Liver (tissue), 8 donors: ENCODE measurements at regions not wholly inside any gene's neighbourhood (a gene's known extent, or its start where the extent isn't known, plus 50 kb on each side); places are given as distances from the start of the nearest gene placed in this dataset.

Experiments used
- DNase-seq: peaks from one replicate; pipeline ENCODE4 v3.0.0-alpha.2; 2017; ENCODE audit warnings: low spot score
- H3K27ac ChIP-seq, 2 donors: one replicate each; pipeline ENCODE4 v1.7.0; 2013; ENCODE audit warnings: inconsistent platforms in 2 of 2, low read length in 2 of 2, control low read depth in 1 of 2, low read depth in 1 of 2, mild to moderate bottlenecking in 1 of 2
- H3K27me3 ChIP-seq, 4 donors: one replicate each; pipeline versions ENCODE4 v1.6.1 to v1.7.0; 2013; ENCODE audit warnings: low read length in 3 of 4, inconsistent platforms in 1 of 4, mild to moderate bottlenecking in 1 of 4, moderate library complexity in 1 of 4; ENCODE audit not compliant: control insufficient read depth in 4 of 4, insufficient read depth in 4 of 4
- H3K36me3 ChIP-seq, 4 donors: one replicate each; pipeline versions ENCODE4 v1.6.1 to v1.7.0; 2013; ENCODE audit warnings: low read length in 3 of 4, mild to moderate bottlenecking in 3 of 4, low read depth in 1 of 4, moderate library complexity in 1 of 4; ENCODE audit not compliant: control insufficient read depth in 4 of 4, insufficient read depth in 3 of 4
- H3K4me1 ChIP-seq, 4 donors: one replicate each; pipeline versions ENCODE4 v1.6.1 to v1.7.0; 2013; ENCODE audit warnings: low read length in 3 of 4, mild to moderate bottlenecking in 3 of 4, moderate library complexity in 1 of 4; ENCODE audit not compliant: control insufficient read depth in 4 of 4, insufficient read depth in 4 of 4
- H3K4me3 ChIP-seq, 3 donors: one replicate each; pipeline versions ENCODE4 v1.6.1 to v1.7.0; 2013; ENCODE audit warnings: low read length in 3 of 3, control low read depth in 1 of 3, low read depth in 1 of 3, mild to moderate bottlenecking in 1 of 3
- H3K9ac ChIP-seq, 2 donors: one replicate each; pipeline ENCODE4 v1.7.0; 2013; ENCODE audit warnings: low read length in 2 of 2, mild to moderate bottlenecking in 2 of 2, moderate library complexity in 2 of 2, control low read depth in 1 of 2, low read depth in 1 of 2
- H3K9me3 ChIP-seq, 4 donors: one replicate each; pipeline versions ENCODE4 v1.6.1 to v1.7.0; 2013; ENCODE audit warnings: low read length in 3 of 4; ENCODE audit not compliant: control insufficient read depth in 4 of 4
- CTCF ChIP-seq: fragments of 150-350 bp; IDR thresholded peaks from 2 replicates; pipeline ENCODE4 v1.5.1; 2017; ENCODE audit warnings: improper control_type of control experiment, low read depth, low read length; ENCODE audit not compliant: missing input control
- EGR1 ChIP-seq, 2 donors: IDR thresholded peaks; 2 replicates each; pipeline ENCODE4 v1.6.1; 2016 to 2018; ENCODE audit warnings: antibody characterized with exemption in 2 of 2, low read depth in 2 of 2
- FOXA1 ChIP-seq: IDR thresholded peaks from 2 replicates; pipeline ENCODE4 v1.6.1; 2016; ENCODE audit warnings: antibody characterized with exemption
- FOXA2 ChIP-seq: IDR thresholded peaks from 2 replicates; pipeline ENCODE4 v1.6.1; 2016; ENCODE audit warnings: antibody characterized with exemption
- GABPA ChIP-seq, 2 donors: IDR thresholded peaks in 1 of 2; conservative IDR thresholded peaks in 1 of 2; 2 replicates each; pipeline ENCODE4 v1.6.1; 2016; ENCODE audit warnings: antibody characterized with exemption in 2 of 2, mild to moderate bottlenecking in 1 of 2, moderate library complexity in 1 of 2
- HNF4A ChIP-seq, 2 donors: conservative IDR thresholded peaks; 2 replicates each; pipeline ENCODE4 v1.6.1; 2016; ENCODE audit warnings: antibody characterized with exemption in 2 of 2, mild to moderate bottlenecking in 2 of 2
- HNF4G ChIP-seq: IDR thresholded peaks from 2 replicates; pipeline ENCODE4 v1.6.1; 2016; ENCODE audit warnings: antibody characterized with exemption
- JUND ChIP-seq, 2 donors: IDR thresholded peaks; 2 replicates each; pipeline ENCODE4 v1.6.1; 2016; ENCODE audit warnings: antibody characterized with exemption in 2 of 2
- NR2F2 ChIP-seq: IDR thresholded peaks from 2 replicates; pipeline ENCODE4 v1.6.1; 2016; ENCODE audit warnings: antibody characterized with exemption
- RAD21 ChIP-seq, 2 donors: IDR thresholded peaks; 2 replicates each; pipeline ENCODE4 v1.6.1; 2016; ENCODE audit warnings: antibody characterized with exemption in 2 of 2, mild to moderate bottlenecking in 2 of 2
- RXRA ChIP-seq, 2 donors: IDR thresholded peaks; 2 replicates each; pipeline ENCODE4 v1.6.1; 2017 to 2018; ENCODE audit warnings: antibody characterized with exemption in 2 of 2, mild to moderate bottlenecking in 1 of 2
- SP1 ChIP-seq: IDR thresholded peaks from 2 replicates; pipeline ENCODE4 v1.6.1; 2018; ENCODE audit warnings: antibody characterized with exemption, mild to moderate bottlenecking
- TAF1 ChIP-seq: conservative IDR thresholded peaks from 2 replicates; pipeline ENCODE4 v1.6.1; 2016; ENCODE audit warnings: antibody characterized with exemption, mild to moderate bottlenecking
- YY1 ChIP-seq: IDR thresholded peaks from 2 replicates; pipeline ENCODE4 v1.6.1; 2016; ENCODE audit warnings: antibody characterized with exemption, mild to moderate bottlenecking
- ZBTB33 ChIP-seq: IDR thresholded peaks from 2 replicates; pipeline ENCODE4 v1.6.1; 2016; ENCODE audit warnings: antibody characterized with exemption
- WGBS: extraction: QIAGEN DNeasy Blood & Tissue Kit; methylation state at CpG from one replicate; pipeline ENCODE4 v1.1.7; 2013; 5-methylcytosine and 5-hydroxymethylcytosine counted together
- TF ChIP-seq, protein P1 (sequence below): IDR thresholded peaks from 2 replicates; pipeline ENCODE4 v1.6.1; 2016; ENCODE audit warnings: antibody characterized with exemption
- TF ChIP-seq, protein P2 (sequence below): IDR thresholded peaks from 2 replicates; pipeline ENCODE4 v1.6.1; 2016; ENCODE audit warnings: antibody characterized with exemption, mild to moderate bottlenecking
- donor health status: healthy.
- donor health status: healthy.
- donor health status: healthy.
- donor health status: healthy.
- donor health status: healthy.

DNA sequence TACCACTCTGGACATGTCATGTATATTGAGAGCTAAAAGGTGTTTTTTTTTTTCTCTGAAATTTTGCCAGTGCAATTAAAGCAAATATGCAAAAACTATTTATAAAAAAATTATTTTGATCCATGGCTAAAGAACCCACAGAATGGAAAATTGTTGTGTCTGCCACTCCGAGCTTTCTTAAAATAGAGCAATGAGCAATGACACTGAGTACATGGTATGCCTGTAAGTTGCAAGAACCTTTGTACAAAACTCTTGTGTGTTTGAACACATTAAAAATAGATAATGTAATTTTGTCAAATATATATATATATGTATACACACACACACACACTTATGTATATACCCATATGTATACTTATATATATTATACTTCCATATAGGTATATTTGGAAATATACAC, 1530.9 kb upstream of the B3GALT2 start (continued):
- TF ChIP-seq ZBTB33 (no peak), FOXA2 (no peak), HNF4A (conservative IDR thresholded peaks at IDR 0.05) (no peak), FOXA1 (no peak), EGR1 (IDR thresholded peaks at IDR 0.05; ENCODE audit: low read depth in 2 of 2) (no peak), YY1 (no peak), NR2F2 (no peak), CTCF (no peak), RAD21 (IDR thresholded peaks at IDR 0.05) (no peak)

DNA sequence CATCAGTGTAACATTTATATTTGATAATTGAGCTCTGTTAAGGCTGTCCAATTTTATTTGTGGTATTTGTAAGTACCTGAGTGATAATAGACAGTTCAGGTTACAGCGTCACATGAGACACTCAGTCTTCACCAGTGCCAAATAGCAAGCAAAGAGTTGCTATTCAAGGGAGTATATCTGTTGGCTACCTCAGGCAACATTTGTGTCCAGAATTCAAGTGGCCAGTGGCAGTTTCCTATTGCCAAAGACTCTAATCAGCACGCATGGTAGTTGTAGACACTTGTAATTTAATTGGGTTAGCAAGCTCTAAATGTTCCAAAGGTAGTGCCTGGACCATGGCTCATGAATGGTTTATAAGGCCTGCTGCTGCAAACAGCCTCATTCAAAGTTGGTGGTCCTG, 1524.3 kb upstream of the B3GALT2 start:
- TF ChIP-seq GABPA (IDR thresholded peaks at IDR 0.05 in 1 of 2, conservative IDR thresholded peaks at IDR 0.05 in 1 of 2): no peak
- TF ChIP-seq, protein P1, sequence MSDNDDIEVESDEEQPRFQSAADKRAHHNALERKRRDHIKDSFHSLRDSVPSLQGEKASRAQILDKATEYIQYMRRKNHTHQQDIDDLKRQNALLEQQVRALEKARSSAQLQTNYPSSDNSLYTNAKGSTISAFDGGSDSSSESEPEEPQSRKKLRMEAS: no peak
- no peak for TF ChIP-seq FOXA2
- TF ChIP-seq FOXA1: no peak
- no peak for TF ChIP-seq HNF4A (conservative IDR thresholded peaks at IDR 0.05)
- TF ChIP-seq YY1: no peak
- TF ChIP-seq SP1: no peak
- TF ChIP-seq, protein P2, sequence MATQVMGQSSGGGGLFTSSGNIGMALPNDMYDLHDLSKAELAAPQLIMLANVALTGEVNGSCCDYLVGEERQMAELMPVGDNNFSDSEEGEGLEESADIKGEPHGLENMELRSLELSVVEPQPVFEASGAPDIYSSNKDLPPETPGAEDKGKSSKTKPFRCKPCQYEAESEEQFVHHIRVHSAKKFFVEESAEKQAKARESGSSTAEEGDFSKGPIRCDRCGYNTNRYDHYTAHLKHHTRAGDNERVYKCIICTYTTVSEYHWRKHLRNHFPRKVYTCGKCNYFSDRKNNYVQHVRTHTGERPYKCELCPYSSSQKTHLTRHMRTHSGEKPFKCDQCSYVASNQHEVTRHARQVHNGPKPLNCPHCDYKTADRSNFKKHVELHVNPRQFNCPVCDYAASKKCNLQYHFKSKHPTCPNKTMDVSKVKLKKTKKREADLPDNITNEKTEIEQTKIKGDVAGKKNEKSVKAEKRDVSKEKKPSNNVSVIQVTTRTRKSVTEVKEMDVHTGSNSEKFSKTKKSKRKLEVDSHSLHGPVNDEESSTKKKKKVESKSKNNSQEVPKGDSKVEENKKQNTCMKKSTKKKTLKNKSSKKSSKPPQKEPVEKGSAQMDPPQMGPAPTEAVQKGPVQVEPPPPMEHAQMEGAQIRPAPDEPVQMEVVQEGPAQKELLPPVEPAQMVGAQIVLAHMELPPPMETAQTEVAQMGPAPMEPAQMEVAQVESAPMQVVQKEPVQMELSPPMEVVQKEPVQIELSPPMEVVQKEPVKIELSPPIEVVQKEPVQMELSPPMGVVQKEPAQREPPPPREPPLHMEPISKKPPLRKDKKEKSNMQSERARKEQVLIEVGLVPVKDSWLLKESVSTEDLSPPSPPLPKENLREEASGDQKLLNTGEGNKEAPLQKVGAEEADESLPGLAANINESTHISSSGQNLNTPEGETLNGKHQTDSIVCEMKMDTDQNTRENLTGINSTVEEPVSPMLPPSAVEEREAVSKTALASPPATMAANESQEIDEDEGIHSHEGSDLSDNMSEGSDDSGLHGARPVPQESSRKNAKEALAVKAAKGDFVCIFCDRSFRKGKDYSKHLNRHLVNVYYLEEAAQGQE: no peak
- TF ChIP-seq RAD21 (IDR thresholded peaks at IDR 0.05): no peak
- no peak for TF ChIP-seq HNF4G
- no peak for TF ChIP-seq JUND (IDR thresholded peaks at IDR 0.05)
- no peak for TF ChIP-seq TAF1
- TF ChIP-seq RXRA (IDR thresholded peaks at IDR 0.05): no peak
- no peak for TF ChIP-seq CTCF
- no peak for TF ChIP-seq ZBTB33
- Histone ChIP-seq H3K9ac (no peak overlapping the region), H3K27ac (no peak overlapping the region), H3K9me3 (no peaks in the 10 kb centered on the region), H3K36me3 (no peaks in the 10 kb centered on the region), H3K4me3 (no peak overlapping the region), H3K27me3 (peaks cover 0 to 4% (median 0%) of the 10 kb centered on the region in 4 donors), H3K4me1 (no peaks in the 10 kb centered on the region)
- WGBS: 91% methylated on average over 2 of the region's 2 CpGs
- no peak for DNase-seq
